GM12878 (cell line): ENCODE measurements at regions not wholly inside any gene's neighbourhood (a gene's known extent, or its start where the extent isn't known, plus 50 kb on each side); places are given as distances from the start of the nearest gene placed in this dataset.

Source experiments
- ATAC-seq: fragments of 200-7000 bp; cut with Tn5 transposase; 3 replicates; pipeline ENCODE4 v1.9.1; 2020; ENCODE audit warnings: mild to moderate bottlenecking, moderate library complexity
- BruUV-seq: library from RNA; stranded (reverse); fragments of 400-500 nt; replicated peaks from 2 replicates; lab custom pipeline; 2021; lab: Mats Ljungman, UMichigan
- CTCF ChIA-PET: fragments of 300-600 bp; sonication (Branson Sonifier 250); formaldehyde crosslinking; extraction: SDS; loops from one replicate; lab custom pipeline; 2021; ENCODE audit warnings: inconsistent platforms; lab: Yijun Ruan, JAX
- POLR2A ChIA-PET: fragments of 350-600 bp; formaldehyde crosslinking; extraction: SDS; loops from one replicate; lab custom pipeline; 2021; ENCODE audit warnings: inconsistent platforms; lab: Charles Lee
- RAD21 ChIA-PET: fragments of 300-600 bp; sonication (Branson Sonifier 250); formaldehyde crosslinking; loops from one replicate; lab custom pipeline; 2023; ENCODE audit warnings: antibody characterized with exemption; ENCODE audit not compliant: unreplicated experiment; lab: Charles Lee
- SMC1A ChIA-PET: fragments of 300-600 bp; sonication (Branson Sonifier 250); formaldehyde crosslinking; loops from one replicate; lab custom pipeline; 2023; ENCODE audit not compliant: unreplicated experiment, uncharacterized antibody; lab: Charles Lee
- DNase-seq: peaks from one replicate; pipeline ENCODE4 v3.0.0-alpha.2; 2011; ENCODE audit warnings: low read depth, low spot score
- FAIRE-seq: peaks from 3 replicates; lab custom pipeline; 2011; peaks lifted over from hg19 to GRCh38; lab: Jason Lieb, UNC
- H2AFZ ChIP-seq: 2 replicates; pipeline ENCODE4 v1.6.0; 2011; ENCODE audit warnings: low read depth, low read length, control low read depth; ENCODE audit not compliant: control insufficient read depth
- H3K27ac ChIP-seq: 2 replicates; pipeline ENCODE4 v1.5.1; 2011; ENCODE audit warnings: control low read depth; ENCODE audit not compliant: control insufficient read depth, insufficient read depth
- H3K27me3 ChIP-seq, 2 experiments: replicated peaks in 1 of 2; 2 replicates each; pipeline versions ENCODE4 v1.6.0 to v1.6.1; 2011; ENCODE audit warnings: low read length in 1 of 2; ENCODE audit not compliant: control insufficient read depth in 2 of 2, insufficient read depth in 2 of 2
- H3K36me3 ChIP-seq, 2 experiments: 2 replicates each; pipeline ENCODE4 v1.5.1; 2011; ENCODE audit warnings: low read length in 1 of 2; ENCODE audit not compliant: control insufficient read depth in 2 of 2, insufficient read depth in 2 of 2
- H3K4me1 ChIP-seq: 2 replicates; pipeline ENCODE4 v1.6.1; 2011; ENCODE audit warnings: mild to moderate bottlenecking, low read length, moderate library complexity, mixed read lengths; ENCODE audit not compliant: control insufficient read depth, insufficient read depth
- H3K4me2 ChIP-seq: 2 replicates; pipeline ENCODE4 v1.6.0; 2011; ENCODE audit warnings: control low read depth; ENCODE audit not compliant: control insufficient read depth, insufficient read depth
- H3K4me3 ChIP-seq: fragments of 200-600 bp; sonication (generic); 2 replicates; pipeline ENCODE4 v1.5.1; 2016
- H3K79me2 ChIP-seq: 2 replicates; pipeline ENCODE4 v1.6.0; 2011; ENCODE audit warnings: low read length; ENCODE audit not compliant: control insufficient read depth, insufficient read depth
- H3K9ac ChIP-seq: 2 replicates; pipeline ENCODE4 v1.8.0; 2011; ENCODE audit warnings: low read length, control low read depth, mixed read lengths; ENCODE audit not compliant: control insufficient read depth, insufficient read depth
- H3K9me3 ChIP-seq: replicated peaks from 3 replicates; pipeline ENCODE4 v1.5.1; 2011; ENCODE audit warnings: mild to moderate bottlenecking, low read length; ENCODE audit not compliant: control insufficient read depth, insufficient read depth
- H4K20me1 ChIP-seq: 2 replicates; pipeline ENCODE4 v1.6.0; 2011; ENCODE audit not compliant: control insufficient read depth, insufficient read depth
- CBFB ChIP-seq: IDR thresholded peaks from 2 replicates; pipeline ENCODE4 v1.6.1; 2016; ENCODE audit warnings: antibody characterized with exemption, low read depth
- CREM ChIP-seq: IDR thresholded peaks from 2 replicates; pipeline ENCODE4 v1.6.1; 2014; ENCODE audit warnings: antibody characterized with exemption, low read depth
- EP300 ChIP-seq, 2 experiments: fragments of 150-350 bp in 1 of 2; IDR thresholded peaks; 2 replicates each; pipeline ENCODE4 v1.6.1; 2011 to 2012; ENCODE audit warnings: low read depth in 2 of 2, low read length in 2 of 2, borderline replicate concordance in 1 of 2, improper control_type of control experiment in 1 of 2, inconsistent platforms in 1 of 2; ENCODE audit not compliant: control insufficient read depth in 1 of 2
- FOXK2 ChIP-seq: fragments of 450-650 bp; IDR thresholded peaks from 2 replicates; pipeline ENCODE4 v1.6.1; 2017; ENCODE audit warnings: mild to moderate bottlenecking, moderate library complexity
- HDAC2 ChIP-seq: fragments of 200-600 bp; sonication (generic); IDR thresholded peaks from 2 replicates; pipeline ENCODE4 v1.6.1; 2017
- HSF1 ChIP-seq: fragments of 150-350 bp; IDR thresholded peaks from 2 replicates; pipeline ENCODE4 v1.6.1; 2014; ENCODE audit warnings: mild to moderate bottlenecking, low read depth, low read length
- IKZF1 ChIP-seq: fragments of 450-650 bp; conservative IDR thresholded peaks from 2 replicates; pipeline ENCODE4 v1.6.1; 2017; ENCODE audit warnings: antibody characterized with exemption, mild to moderate bottlenecking
- PAX5 ChIP-seq: IDR thresholded peaks from 2 replicates; pipeline ENCODE4 v1.6.1; 2011; ENCODE audit warnings: low read depth, low read length, borderline replicate concordance
- RB1 ChIP-seq: fragments of 450-650 bp; formaldehyde crosslinking; IDR thresholded peaks from 2 replicates; pipeline ENCODE4 v1.6.1; 2017; ENCODE audit warnings: mild to moderate bottlenecking, borderline replicate concordance
- SMARCA5 ChIP-seq: fragments of 450-650 bp; IDR thresholded peaks from 2 replicates; pipeline ENCODE4 v1.6.1; 2017; ENCODE audit warnings: mild to moderate bottlenecking
- SRF ChIP-seq, 2 experiments: IDR thresholded peaks; 2 replicates each; pipeline ENCODE4 v1.6.1; 2011; ENCODE audit warnings: low read depth in 2 of 2, low read length in 2 of 2, mild to moderate bottlenecking in 1 of 2, moderate library complexity in 1 of 2
- TARDBP ChIP-seq: IDR thresholded peaks from 2 replicates; pipeline ENCODE4 v1.6.1; 2016; ENCODE audit warnings: borderline replicate concordance
- YBX1 ChIP-seq: fragments of 450-650 bp; IDR thresholded peaks from 2 replicates; pipeline ENCODE4 v1.6.1; 2016; ENCODE audit warnings: antibody characterized with exemption
- ZBED1 ChIP-seq: IDR thresholded peaks from 2 replicates; pipeline ENCODE4 v1.6.1; 2016; ENCODE audit warnings: borderline replicate concordance
- ZNF207 ChIP-seq: fragments of 450-650 bp; IDR thresholded peaks from 2 replicates; pipeline ENCODE4 v1.6.1; 2014; ENCODE audit warnings: antibody characterized with exemption, mild to moderate bottlenecking, borderline replicate concordance
- WGBS: methylation state at CpG from one replicate; pipeline ENCODE4 v1.1.6; 2016; ENCODE audit warnings: low lambda C conversion rate; ENCODE audit not compliant: insufficient replicate concordance, insufficient coverage; ENCODE audit errors: missing lambda C conversion rate; 5-methylcytosine and 5-hydroxymethylcytosine counted together
- in situ Hi-C: fragments of 300-500 bp; cut with MboI; formaldehyde crosslinking; loops from 9 replicates; pipeline ENCODE4 v1.14.3; 2018; ENCODE audit warnings: mixed read lengths
- intact Hi-C: fragments of 100-400 bp; cut with micrococcal nuclease; formaldehyde crosslinking; loops from one replicate; pipeline ENCODE4 v1.14.2; 2022; ENCODE audit not compliant: unreplicated experiment
- TF ChIP-seq, protein P1 (sequence below): fragments of 450-650 bp; IDR thresholded peaks from 2 replicates; pipeline ENCODE4 v1.6.1; 2014; ENCODE audit warnings: mild to moderate bottlenecking
- TF ChIP-seq, protein P2 (sequence below): IDR thresholded peaks from 2 replicates; pipeline ENCODE4 v1.6.1; 2011; ENCODE audit warnings: mild to moderate bottlenecking, low read depth, low read length, moderate library complexity; ENCODE audit not compliant: insufficient replicate concordance

- in situ Hi-C loops, result no loop called here
- TF ChIP-seq, protein P1, sequence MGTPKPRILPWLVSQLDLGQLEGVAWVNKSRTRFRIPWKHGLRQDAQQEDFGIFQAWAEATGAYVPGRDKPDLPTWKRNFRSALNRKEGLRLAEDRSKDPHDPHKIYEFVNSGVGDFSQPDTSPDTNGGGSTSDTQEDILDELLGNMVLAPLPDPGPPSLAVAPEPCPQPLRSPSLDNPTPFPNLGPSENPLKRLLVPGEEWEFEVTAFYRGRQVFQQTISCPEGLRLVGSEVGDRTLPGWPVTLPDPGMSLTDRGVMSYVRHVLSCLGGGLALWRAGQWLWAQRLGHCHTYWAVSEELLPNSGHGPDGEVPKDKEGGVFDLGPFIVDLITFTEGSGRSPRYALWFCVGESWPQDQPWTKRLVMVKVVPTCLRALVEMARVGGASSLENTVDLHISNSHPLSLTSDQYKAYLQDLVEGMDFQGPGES, result no peak
- no peak for TF ChIP-seq HSF1
- TF ChIP-seq, protein P2, sequence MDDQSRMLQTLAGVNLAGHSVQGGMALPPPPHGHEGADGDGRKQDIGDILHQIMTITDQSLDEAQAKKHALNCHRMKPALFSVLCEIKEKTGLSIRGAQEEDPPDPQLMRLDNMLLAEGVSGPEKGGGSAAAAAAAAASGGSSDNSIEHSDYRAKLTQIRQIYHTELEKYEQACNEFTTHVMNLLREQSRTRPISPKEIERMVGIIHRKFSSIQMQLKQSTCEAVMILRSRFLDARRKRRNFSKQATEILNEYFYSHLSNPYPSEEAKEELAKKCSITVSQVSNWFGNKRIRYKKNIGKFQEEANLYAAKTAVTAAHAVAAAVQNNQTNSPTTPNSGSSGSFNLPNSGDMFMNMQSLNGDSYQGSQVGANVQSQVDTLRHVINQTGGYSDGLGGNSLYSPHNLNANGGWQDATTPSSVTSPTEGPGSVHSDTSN, result no peak
- no peak for TF ChIP-seq CREM
- TF ChIP-seq YBX1, result no peak
- TF ChIP-seq CBFB, result no peak
- TF ChIP-seq SMARCA5, result no peak
- no peak for TF ChIP-seq IKZF1
- TF ChIP-seq RB1, result no peak
- no peak for TF ChIP-seq PAX5
- TF ChIP-seq ZBED1, result no peak
- no peak for TF ChIP-seq EP300 (IDR thresholded peaks at IDR 0.05; ENCODE audit: borderline replicate concordance in 1 of 2, control insufficient read depth in 1 of 2, low read depth in 2 of 2, low read length in 2 of 2)
- no peak for TF ChIP-seq FOXK2
- no peak for TF ChIP-seq TARDBP
- no peak for TF ChIP-seq ZNF207
- no peak for TF ChIP-seq HDAC2
- TF ChIP-seq SRF (IDR thresholded peaks at IDR 0.05; ENCODE audit: low read depth in 2 of 2, low read length in 2 of 2), result no peak
- no peaks in the 10 kb centered on the region for H3K36me3 ChIP-seq
- ChIA-PET RAD21 (no interaction called here), POLR2A (no interaction called here), SMC1A (no interaction called here), CTCF (no interaction called here)
- no peaks in the 10 kb centered on the region for H4K20me1 ChIP-seq
- ATAC-seq, result no peak
- H3K4me2 ChIP-seq, result no peak overlapping the region
- H2AFZ ChIP-seq, result no peak overlapping the region
- H3K9me3 ChIP-seq, result no peaks in the 10 kb centered on the region
- no peak for DNase-seq
- no peak overlapping the region for H3K9ac ChIP-seq
- no peak overlapping the region for H3K4me3 ChIP-seq
- H3K27me3 ChIP-seq, result no peaks in the 10 kb centered on the region
- no peak for FAIRE-seq
- intact Hi-C loops, result no loop called here
- no peaks in the 10 kb centered on the region for H3K79me2 ChIP-seq
- 0% methylated on average over 2 of the region's 2 CpGs for WGBS
- H3K27ac ChIP-seq, result no peak overlapping the region
- no peaks in the 10 kb centered on the region for H3K4me1 ChIP-seq
- BruUV-seq, result no TSS peak
These were observed 605.5 kb downstream of the SATB2 start for GRCh38 chr2:198852248-198852647.
